Sigmoid colon (tissue), 6 donors: ENCODE measurements at regions not wholly inside any gene's neighbourhood (a gene's known extent, or its start where the extent isn't known, plus 50 kb on each side); places are given as distances from the start of the nearest gene placed in this dataset.

ENCODE experiments used
- DNase-seq: peaks from one replicate; pipeline ENCODE4 v3.0.0-alpha.2; 2019
- H3K27ac ChIP-seq, 4 donors: fragments of 200-600 bp; sonication (generic); one replicate each; pipeline ENCODE4 v1.5.1; 2016 to 2019; ENCODE audit warnings: mild to moderate bottlenecking in 1 of 4
- H3K27me3 ChIP-seq, 3 donors: fragments of 200-600 bp; sonication (generic); one replicate each; pipeline ENCODE4 v1.5.1; 2019; ENCODE audit warnings: mild to moderate bottlenecking in 1 of 3
- H3K36me3 ChIP-seq, 4 donors: fragments of 200-600 bp; sonication (generic); one replicate each; pipeline ENCODE4 v1.5.1; 2016 to 2019
- H3K4me1 ChIP-seq, 4 donors: fragments of 200-600 bp; sonication (generic); one replicate each; pipeline ENCODE4 v1.5.1; 2017 to 2019
- H3K4me3 ChIP-seq, 4 donors: fragments of 200-600 bp; sonication (generic); one replicate each; pipeline ENCODE4 v1.5.1; 2017 to 2019; ENCODE audit warnings: mild to moderate bottlenecking in 2 of 4, moderate library complexity in 1 of 4
- H3K9me3 ChIP-seq, 4 donors: fragments of 200-600 bp in 3 of 4; sonication (generic) in 3 of 4; one replicate each; pipeline versions ENCODE4 v1.5.1 to v1.6.1; 2013 to 2019
- CTCF ChIP-seq, 4 experiments: fragments of 450-650 bp in 3 of 4; fragments of 200-600 bp in 1 of 4; IDR thresholded peaks; one replicate each; pipeline ENCODE4 v1.5.1; 2016 to 2019; ENCODE audit warnings: antibody characterized with exemption in 4 of 4, mild to moderate bottlenecking in 3 of 4, moderate library complexity in 2 of 4
- EP300 ChIP-seq, 4 donors: sonication (generic); formaldehyde crosslinking; IDR thresholded peaks; one replicate each; pipeline ENCODE4 v1.6.1; 2017; ENCODE audit warnings: antibody characterized with exemption in 4 of 4
- POLR2A ChIP-seq, 2 donors: fragments of 450-650 bp; IDR thresholded peaks; one replicate each; pipeline ENCODE4 v1.6.1; 2016; ENCODE audit warnings: antibody characterized with exemption in 2 of 2, mild to moderate bottlenecking in 2 of 2, moderate library complexity in 2 of 2
- POLR2AphosphoS5 ChIP-seq, 4 donors: sonication (generic); formaldehyde crosslinking; IDR thresholded peaks; one replicate each; pipeline ENCODE4 v1.6.1; 2017; ENCODE audit warnings: antibody characterized with exemption in 4 of 4
- WGBS, 2 donors: extraction: QIAGEN DNeasy Blood & Tissue Kit; methylation state at CpG; one replicate each; pipeline ENCODE4 v1.1.7; 2013; 5-methylcytosine and 5-hydroxymethylcytosine counted together
- intact Hi-C: fragments of 100-400 bp; cut with DNase I; formaldehyde crosslinking; loops from one replicate; pipeline ENCODE4 v1.15.1; 2023
- donor health status: healthy with polysubstance abuse.
- donor health status: healthy.

- intact Hi-C loops: no loop called here
- H3K9me3 ChIP-seq: no peaks in the 10 kb centered on the region
- peaks cover 0 to 14% (median 9%) of the 10 kb centered on the region in 4 donors for H3K4me1 ChIP-seq
- H3K27me3 ChIP-seq: no peaks in the 10 kb centered on the region
- H3K4me3 ChIP-seq: no peak overlapping the region
- TF ChIP-seq EP300 (IDR thresholded peaks at IDR 0.05) (no peak), POLR2A (IDR thresholded peaks at IDR 0.05) (no peak), POLR2AphosphoS5 (IDR thresholded peaks at IDR 0.05) (no peak), CTCF (IDR thresholded peaks at IDR 0.05) (no peak)
- WGBS, 2 donors: 62 to 68% methylated on average over 5 of the region's 5 CpGs
- H3K27ac ChIP-seq: no peak overlapping the region
- H3K36me3 ChIP-seq: no peaks in the 10 kb centered on the region
- no peak for DNase-seq
Observed at GRCh38 chr12:82176761-82177490, 181.3 kb downstream of the CCDC59 start.

- Histone ChIP-seq H3K9me3 (no peaks in the 10 kb centered on the region), H3K4me1 (peaks cover 0 to 14% (median 9%) of the 10 kb centered on the region in 4 donors), H3K4me3 (no peak overlapping the region), H3K36me3 (no peaks in the 10 kb centered on the region), H3K27me3 (no peaks in the 10 kb centered on the region), H3K27ac (no peak overlapping the region)
- WGBS, 2 donors: 56 to 63% methylated on average over 4 of the region's 4 CpGs
- no peak for DNase-seq
- intact Hi-C loops: no loop called here
- TF ChIP-seq CTCF (IDR thresholded peaks at IDR 0.05): no peak
- TF ChIP-seq POLR2A (IDR thresholded peaks at IDR 0.05): no peak
- TF ChIP-seq POLR2AphosphoS5 (IDR thresholded peaks at IDR 0.05): no peak
- no peak for TF ChIP-seq EP300 (IDR thresholded peaks at IDR 0.05)
Observed at GRCh38 chr12:82176026-82176425, 182.2 kb downstream of the CCDC59 start.

- H3K4me3 ChIP-seq: no peak overlapping the region
- WGBS, 2 donors: 23 to 58% methylated on average over 2 of the region's 2 CpGs
- intact Hi-C loops: no loop called here
Observed at GRCh38 chr12:82174936-82175335, 183.3 kb downstream of the CCDC59 start.

GRCh38 chr12:82174383-82174782 lies 183.8 kb downstream of the CCDC59 start:
- TF ChIP-seq POLR2A (IDR thresholded peaks at IDR 0.05) (no peak), EP300 (IDR thresholded peaks at IDR 0.05) (no peak), CTCF (IDR thresholded peaks at IDR 0.05) (no peak), POLR2AphosphoS5 (IDR thresholded peaks at IDR 0.05) (no peak)
- Histone ChIP-seq H3K36me3 (no peaks in the 10 kb centered on the region), H3K4me1 (peaks cover 0 to 14% (median 9%) of the 10 kb centered on the region in 4 donors), H3K9me3 (no peaks in the 10 kb centered on the region), H3K27me3 (no peaks in the 10 kb centered on the region), H3K27ac (no peak overlapping the region), H3K4me3 (no peak overlapping the region)
- WGBS, 2 donors: 40 to 62% methylated on average over 1 of the region's 1 CpG
- DNase-seq: no peak
- intact Hi-C loops: no loop called here

More at GRCh38 chr12:82174936-82175335, 183.3 kb downstream of the CCDC59 start:
- Histone ChIP-seq H3K27me3 (no peaks in the 10 kb centered on the region), H3K4me1 (peaks cover 0 to 14% (median 9%) of the 10 kb centered on the region in 4 donors), H3K9me3 (no peaks in the 10 kb centered on the region), H3K27ac (no peak overlapping the region), H3K36me3 (no peaks in the 10 kb centered on the region)
- TF ChIP-seq POLR2A (IDR thresholded peaks at IDR 0.05) (no peak), EP300 (IDR thresholded peaks at IDR 0.05) (no peak), CTCF (IDR thresholded peaks at IDR 0.05) (no peak), POLR2AphosphoS5 (IDR thresholded peaks at IDR 0.05) (no peak)
- no peak for DNase-seq

GRCh38 chr12:82149045-82149444 lies 209.1 kb downstream of the CCDC59 start:
- H3K4me1 ChIP-seq: no peaks in the 10 kb centered on the region
- no peak for DNase-seq
- intact Hi-C loops: no loop called here
- WGBS, 2 donors: 68 to 82% methylated on average over 3 of the region's 3 CpGs
- H3K9me3 ChIP-seq: no peaks in the 10 kb centered on the region
- H3K27me3 ChIP-seq: no peaks in the 10 kb centered on the region
- H3K4me3 ChIP-seq: no peak overlapping the region
- H3K27ac ChIP-seq: no peak overlapping the region
- TF ChIP-seq POLR2AphosphoS5 (IDR thresholded peaks at IDR 0.05) (no peak), EP300 (IDR thresholded peaks at IDR 0.05) (no peak), CTCF (IDR thresholded peaks at IDR 0.05) (no peak)
- H3K36me3 ChIP-seq: no peaks in the 10 kb centered on the region
